ENCODE measurements at regions not wholly inside any gene's neighbourhood (a gene's known extent, or its start where the extent isn't known, plus 50 kb on each side); places are given as distances from the start of the nearest gene placed in this dataset.

DNA sequence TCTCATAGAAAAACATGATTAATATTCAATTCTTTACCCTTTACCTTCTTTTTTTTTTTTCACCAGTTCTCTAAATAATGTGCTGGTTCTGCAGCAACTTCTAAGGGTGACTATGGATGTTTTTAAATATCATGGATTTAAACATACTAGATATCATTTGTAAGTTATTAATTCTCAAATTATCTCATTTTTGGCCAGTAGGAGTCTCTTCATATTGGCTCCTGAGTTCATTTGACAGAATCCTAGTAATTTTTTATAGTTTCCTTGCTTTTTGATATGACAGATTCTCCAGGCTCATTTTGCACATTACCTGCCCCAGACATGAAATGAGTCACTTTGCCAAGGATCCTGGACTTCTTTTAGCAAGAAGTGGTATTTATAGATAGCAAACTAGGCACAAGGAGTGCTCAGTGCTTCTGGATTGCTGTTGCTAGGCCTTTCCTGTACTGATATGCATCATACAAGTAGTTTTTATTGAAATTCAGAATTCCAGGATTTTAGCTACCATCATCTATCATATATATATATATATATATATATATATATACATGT lies 201.3 kb upstream of the IL12B start:
- DNase-seq (ENCODE audit: low spot score), result no peak

DNA sequence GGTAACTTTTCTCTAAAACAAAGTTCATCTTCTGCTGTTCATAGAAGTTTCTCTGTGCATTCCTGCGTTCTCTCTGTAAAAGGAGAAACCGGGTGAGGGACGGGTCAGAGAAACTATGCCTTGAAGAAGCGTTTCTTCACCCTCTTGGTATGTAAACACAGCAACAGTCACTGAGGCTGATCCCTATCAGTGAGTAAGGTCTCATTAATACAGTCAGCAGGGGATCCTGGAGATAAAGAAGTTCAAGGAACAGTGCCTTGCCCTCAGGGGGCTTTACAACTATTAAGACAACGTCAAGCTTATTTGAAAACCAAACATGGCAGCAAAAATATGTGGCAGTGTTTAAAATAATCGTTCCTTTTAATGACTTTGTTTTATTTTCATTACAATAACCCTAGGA lies 202.9 kb upstream of the IL12B start:
- no peak for DNase-seq (ENCODE audit: low spot score)

DNA sequence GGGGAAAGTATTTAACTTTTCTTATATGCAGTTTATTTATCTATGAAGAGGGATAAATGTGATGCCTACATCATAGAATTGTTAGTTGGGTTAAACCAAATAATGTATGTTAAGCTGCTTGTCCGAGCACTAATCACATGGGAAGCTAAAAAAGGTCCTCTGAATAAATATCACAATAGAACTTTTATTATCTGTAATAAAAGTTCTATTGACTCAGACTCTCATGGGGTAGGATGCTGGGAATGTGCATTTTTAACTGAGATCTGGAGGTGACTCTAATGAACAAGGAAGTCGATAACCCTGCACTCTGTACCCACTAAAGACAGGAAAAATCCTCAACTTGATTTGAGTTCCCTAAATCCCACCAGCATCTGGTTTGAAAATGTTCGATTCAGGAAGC lies 205.9 kb upstream of the IL12B start:
- DNase-seq (ENCODE audit: low spot score), result no peak

DNA sequence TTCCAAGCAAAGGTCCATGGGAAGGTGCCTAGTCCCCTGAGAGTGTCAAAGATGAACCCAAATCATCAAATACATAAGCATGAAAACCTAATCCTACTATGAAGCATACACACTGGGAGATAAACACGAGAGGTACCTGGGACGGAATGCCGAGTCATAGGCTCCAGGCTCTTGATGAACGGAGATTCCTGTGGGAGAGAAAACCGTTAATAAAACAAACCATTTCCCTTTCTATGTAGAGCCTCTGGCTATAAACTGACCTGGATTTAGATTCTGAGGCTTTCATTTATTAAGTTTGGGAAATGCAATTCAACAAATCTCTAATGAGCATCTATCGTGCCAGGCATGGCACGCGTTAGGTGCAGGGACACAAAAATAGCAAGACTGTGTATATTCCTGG lies 206.4 kb upstream of the IL12B start:
- DNase-seq (ENCODE audit: low spot score), result no peak

DNA sequence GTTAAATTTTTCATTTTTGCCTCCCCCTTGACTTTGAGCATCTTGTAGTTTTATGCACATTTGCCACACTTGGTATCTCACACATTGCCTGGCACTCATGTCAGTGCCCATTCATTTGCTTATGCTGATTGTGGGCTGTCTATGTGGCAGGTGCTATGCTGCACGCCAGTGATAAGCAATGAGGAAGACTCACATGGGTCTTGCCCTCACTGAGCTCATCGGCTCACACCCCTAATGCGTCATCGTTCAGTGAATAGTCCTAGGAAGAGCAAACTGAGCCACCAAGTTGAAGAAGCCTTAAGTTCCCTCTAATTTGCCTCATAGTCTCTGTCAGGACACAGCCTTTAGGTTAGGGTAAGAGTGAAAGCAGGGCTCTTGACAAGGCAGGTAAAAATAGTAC lies 209.4 kb upstream of the IL12B start:
- no peak for DNase-seq (ENCODE audit: low spot score)

DNA sequence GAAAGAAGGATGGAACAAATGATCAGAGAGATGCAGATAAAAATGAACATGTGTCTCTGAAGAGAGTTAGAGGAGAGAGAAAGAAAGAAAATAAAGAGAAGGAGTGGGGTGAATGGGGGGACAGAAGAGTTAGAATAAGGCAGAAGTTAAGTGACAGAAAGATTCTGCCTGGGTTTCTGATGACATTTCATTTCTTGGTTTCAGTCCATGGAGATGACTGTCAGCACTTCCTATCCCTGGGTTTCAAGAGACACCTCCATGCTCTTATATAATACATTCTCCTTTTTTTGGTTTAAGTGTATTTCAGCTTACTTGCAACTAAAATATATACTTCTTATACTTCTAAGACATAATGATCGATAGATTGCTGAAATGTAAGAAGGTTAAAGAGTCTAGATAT lies 213.0 kb upstream of the IL12B start:
- no peak for DNase-seq (ENCODE audit: low spot score)

DNA sequence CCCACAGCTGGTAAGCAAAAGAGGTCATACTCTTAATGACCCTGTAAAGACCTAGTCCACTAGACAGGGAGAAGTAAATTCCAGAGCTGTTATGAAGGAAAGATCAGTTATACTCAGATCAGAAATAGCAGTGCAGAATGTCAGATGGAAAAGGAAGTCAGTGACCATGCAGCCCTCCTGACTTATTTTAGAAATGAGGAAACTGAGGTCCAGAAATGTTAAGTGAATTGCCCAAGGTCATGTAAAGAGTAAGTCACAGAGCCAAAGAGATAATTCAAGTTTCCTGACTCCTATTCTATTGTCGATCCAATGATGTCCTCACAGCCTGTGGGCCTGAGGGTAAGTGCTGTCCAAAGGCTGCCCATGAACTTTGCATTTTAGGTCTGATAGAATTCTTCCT lies 214.9 kb upstream of the IL12B start:
- no peak for DNase-seq (ENCODE audit: low spot score)

DNA sequence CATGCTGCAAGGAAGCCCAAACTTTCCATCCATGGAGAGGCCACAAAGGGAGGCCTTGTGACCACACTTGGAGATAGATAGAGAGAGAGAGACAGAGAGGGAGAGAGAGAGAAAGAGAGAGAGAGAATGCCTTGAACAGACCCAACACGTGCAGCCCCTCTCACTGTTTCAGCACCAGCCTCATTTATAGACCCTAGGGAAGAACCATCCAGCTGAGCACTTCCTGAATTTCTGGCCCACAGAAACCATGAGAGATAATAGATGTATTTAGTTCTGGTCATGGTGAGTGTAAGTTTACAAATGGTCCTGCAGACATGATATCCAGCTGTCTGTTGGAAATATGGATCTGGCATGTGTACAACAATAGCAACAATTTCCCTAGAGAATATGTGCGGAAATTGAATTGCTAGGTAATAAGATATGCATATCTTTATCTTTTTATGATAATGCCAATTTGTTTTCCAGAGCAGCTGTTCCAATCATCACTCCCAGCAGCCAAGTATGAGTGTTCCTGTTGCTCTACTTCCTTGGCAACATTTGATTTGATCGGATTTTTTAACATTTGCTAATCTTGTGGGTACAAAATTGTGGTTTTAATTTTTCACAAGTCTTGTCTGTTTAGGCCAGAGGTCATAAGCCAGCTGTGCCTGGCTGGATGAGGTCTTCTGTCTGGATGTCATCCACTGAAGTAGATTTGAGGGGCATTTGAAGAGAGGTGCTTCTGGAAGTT lies 217.3 kb upstream of the IL12B start:
- no peak for DNase-seq (ENCODE audit: low spot score)

DNA sequence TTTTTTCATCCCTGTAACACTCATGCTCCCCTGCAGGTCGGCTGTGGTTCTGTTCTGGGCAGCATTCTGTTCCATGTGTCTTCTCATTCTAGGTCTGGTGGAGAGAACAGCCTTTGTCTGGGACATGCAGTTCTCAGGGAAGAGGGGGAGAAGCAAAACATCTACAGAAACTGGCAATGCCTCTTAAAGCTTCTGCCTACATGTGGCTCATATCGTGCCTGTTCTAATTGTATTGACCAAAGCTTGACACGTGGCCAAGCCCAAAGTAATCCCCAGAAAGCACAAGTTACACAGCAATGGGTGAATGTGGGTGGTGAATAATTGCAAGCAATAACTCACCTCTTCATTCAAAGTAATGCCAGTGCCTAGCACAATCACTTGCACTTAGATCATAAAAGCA lies 218.2 kb upstream of the IL12B start:
- DNase-seq (ENCODE audit: low spot score), result no peak

DNA sequence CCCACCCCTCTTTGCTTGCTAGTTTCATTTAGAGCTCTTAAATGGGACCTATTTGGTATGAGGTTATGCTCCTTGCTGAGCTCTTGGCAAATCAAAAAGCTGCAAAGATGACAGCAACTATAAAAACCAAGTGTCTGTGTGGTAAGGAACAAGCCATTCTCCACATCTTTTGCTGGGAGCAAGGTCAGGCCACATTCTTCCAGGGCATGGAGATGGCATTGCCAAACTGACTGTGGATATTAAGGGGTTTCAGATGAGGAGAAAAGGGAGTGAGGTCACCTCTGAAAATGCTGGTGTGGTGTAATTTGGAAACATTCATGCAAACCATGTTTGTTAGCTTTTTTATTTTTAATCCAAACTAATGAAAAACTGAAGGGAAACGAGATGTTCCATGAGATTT lies 218.8 kb upstream of the IL12B start:
- DNase-seq (ENCODE audit: low spot score), result no peak

DNA sequence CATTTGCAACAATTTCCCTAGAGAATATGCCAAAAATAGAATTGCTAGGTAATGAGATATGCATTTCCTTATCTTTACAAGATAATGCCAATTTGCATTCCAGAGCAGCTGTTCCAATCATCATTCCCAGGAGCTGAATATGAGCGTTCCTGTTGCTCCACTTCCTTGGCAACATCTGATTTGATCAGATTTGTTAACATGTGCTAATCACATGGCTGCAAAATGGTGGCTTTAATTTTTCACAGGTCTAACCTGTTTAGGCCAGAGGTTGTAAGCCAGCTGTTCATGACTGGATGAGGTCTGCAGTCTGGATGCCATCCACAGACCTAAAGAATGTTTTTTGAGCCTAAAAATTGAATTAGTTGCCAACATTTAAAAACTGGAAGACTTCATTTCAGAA lies 220.7 kb upstream of the IL12B start:
- no peak for DNase-seq (ENCODE audit: low spot score)

DNA sequence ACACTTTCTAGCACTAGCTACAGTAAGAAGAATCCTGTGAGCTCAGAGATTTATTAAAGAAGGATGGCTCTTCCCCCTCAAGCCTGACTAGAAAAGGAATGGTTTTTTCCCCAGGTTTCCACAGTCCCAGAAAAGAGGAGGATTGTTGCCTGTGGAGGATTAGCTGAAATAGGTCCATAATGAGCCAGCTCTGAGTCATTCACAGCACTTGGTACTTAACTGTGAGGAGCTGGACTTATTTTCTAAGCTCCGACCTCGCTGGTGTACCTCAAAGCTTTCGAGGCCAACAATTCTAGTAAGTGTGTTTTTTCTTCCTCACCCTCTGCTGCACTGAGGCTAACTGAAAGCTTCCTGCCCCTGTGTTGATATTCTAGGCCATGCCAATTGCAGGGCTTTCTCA lies 222.5 kb upstream of the IL12B start:
- no peak for DNase-seq (ENCODE audit: low spot score)

DNA sequence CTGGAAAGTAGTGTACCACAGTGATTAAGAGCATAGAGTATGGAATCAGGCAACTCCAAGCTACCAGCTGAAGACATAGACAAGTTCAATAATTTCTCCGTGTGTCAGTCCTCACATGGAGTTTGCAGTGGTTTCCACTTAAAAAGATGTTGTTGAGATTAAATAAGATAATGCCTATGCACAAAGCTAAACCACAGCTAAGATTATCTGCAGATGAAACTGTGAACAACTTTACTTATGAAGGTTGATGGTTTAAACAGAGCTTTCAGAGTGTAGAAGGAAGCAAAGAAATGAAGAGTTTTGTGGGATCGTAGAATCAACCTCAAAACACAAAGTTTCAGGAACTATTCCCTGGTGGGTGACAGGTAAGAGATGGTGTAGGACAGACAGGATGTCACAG lies 223.5 kb upstream of the IL12B start:
- DNase-seq (ENCODE audit: low spot score), result no peak

DNA sequence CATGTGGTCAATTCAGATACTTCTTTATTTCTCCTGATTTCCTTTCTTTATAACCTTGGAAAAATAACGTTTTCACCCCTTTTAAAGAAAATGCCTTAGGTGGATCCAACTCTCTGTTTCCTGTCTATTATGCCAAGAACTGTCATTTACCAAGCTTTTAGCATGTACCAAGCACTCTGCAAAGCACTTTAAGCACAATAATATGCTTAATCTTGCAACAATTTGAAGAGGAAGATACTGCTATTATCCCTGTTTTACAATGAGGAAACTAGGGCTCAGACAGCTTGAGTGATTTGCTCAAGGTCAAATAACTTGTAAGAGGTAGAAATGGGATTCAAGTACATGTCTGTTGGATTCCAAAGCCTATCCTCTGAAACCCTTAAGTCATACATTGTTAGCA lies 224.8 kb upstream of the IL12B start:
- no peak for DNase-seq (ENCODE audit: low spot score)

DNA sequence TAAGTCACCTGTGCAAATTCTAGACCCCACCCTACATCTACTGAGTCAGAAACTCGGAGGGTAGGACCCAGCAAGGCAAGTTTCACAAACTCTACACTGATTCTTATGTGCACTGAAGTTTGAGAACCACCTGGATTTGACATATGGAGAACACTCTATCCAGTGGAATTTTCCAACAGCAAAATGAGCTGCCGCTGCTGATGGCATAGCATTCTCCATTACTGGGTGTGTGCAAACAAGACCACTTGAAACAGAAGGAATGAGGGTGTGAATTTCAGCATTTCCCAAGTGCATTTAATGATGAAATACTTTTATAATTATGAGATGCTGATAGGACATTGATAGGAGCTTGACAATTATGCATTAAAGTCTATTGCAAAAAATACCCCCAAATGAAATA lies 229.1 kb upstream of the IL12B start:
- DNase-seq (ENCODE audit: low spot score), result no peak

DNA sequence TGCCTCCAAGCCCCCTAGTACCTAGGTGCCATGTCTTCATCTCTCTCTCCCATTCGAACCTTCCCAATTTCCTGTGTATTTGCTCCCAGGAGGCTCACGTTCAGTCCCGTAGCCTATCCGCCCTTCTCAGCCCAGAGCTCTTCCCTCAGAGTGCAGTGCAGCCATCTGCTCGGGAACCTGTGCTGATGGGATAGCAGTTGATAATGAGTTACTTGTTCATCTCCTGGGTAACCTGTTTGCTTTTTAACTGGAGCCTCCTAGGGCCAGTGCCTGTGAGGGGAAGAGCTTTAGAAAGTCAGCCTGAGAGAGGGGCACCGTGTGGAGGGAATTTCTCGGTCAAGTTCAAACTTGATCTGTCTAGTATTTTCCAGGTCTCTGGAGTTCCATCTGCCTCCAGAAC lies 229.8 kb upstream of the IL12B start:
- no peak for DNase-seq (ENCODE audit: low spot score)

DNA sequence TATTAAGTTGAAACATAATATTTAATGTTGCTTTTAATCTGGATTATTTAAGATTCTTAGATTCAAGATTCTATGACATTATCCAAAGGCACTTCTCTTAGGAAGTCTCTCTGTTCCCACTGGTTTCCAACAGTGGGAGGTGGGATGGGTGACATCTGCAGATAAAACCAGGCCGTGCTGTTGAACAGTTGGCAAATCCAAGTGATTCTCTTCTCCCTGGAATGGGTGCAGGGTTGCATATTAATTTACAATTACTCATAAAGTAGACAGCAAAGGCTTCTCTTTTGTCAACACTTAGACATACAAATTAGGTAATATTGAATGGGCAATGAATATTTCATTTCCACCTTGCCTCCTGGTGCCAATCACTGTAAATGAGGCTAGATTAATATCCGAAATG lies 233.7 kb upstream of the IL12B start:
- no peak for DNase-seq (ENCODE audit: low spot score)

DNA sequence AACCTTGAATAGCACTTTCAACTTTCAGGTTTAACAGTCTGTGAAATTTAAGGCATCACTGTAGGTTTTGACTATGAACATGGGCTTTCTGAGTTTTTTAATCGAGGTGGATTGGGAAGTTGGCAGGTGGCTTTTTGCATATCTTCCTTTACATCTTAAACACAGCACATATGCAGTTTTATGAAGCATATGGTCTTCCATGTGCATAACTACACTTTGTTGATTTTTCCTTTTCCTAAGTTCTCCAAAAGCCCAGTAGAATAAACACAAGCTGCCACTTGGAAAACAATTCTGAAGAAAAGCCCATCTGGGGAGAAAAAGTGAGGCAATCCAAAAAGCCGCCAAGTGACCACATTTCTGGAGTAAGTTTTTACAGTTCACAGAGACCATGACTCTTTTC lies 236.5 kb upstream of the IL12B start:
- no peak for DNase-seq (ENCODE audit: low spot score)

DNA sequence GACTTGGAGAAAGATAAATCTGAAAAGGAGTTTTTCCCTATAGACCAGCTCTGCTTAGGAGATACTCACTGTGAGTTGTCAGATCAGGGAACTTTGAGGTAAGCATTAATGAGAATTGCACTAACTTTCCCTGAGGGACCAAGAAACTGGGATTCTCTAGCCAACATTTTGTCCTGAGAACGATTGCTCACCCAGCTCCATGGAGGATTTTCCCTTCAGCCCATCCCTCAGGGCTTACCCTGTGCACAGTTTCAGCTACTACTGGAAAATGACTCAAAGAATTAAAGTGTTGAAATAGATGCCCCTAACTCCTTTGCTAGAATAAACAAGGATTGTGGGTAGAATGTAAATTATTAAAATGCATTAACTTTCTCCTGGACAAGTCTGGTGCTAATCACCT lies 237.2 kb upstream of the IL12B start:
- DNase-seq (ENCODE audit: low spot score), result no peak

DNA sequence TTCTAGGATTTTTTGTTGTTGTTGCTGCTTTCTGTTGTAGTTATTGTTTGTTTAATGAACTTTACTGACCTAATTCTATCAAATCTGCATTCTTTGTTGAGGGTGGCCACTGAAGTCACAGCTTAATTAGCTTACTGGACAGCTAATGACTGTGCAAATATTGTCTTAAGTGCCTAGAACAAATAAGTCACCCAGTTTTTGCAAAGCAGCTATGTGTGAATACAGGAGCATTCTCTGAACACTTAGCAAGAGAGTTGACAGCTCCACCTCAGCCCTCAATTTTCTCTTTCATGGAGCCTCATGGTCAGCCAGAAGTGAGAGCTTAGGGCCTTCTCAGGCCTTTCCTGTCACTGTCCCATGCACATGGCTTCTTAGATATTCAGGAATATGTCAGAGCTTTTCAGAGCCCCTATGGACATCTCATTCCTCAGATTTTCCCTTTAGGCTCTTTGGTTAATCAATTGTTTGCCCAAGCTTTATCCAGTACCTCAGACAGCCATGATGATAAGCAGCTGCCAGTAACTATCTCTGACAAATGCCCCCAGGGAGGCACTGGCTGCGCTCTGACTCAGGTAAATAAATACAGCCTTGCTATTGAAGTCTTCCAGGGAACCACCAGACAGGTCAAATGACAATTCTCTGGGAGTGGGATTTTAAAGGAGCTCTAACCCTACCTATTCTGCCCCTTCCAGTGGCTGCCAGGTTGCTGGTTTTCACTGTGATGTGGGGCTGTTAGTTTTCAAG lies 241.4 kb upstream of the IL12B start:
- no peak for DNase-seq (ENCODE audit: low spot score)

DNA sequence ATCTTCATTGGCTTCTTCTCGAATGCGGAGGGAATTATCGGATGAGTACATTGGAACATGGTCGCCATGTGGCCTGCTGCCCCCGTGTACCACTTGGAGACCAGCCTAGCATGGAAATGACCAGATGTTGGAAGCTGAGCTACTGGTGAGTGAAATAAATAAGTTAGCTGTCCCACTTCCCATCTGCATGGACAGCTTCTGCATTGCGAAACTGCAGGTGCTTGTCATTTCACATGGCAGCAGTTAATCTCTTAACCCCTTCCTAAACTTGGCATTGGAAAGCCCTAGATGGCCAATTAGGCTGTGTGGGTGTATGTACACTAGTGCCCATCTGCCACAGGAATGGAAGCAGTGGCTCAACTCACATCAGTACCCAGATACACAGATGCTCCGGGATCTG lies 246.6 kb upstream of the IL12B start:
- no peak for DNase-seq (ENCODE audit: low spot score)

DNA sequence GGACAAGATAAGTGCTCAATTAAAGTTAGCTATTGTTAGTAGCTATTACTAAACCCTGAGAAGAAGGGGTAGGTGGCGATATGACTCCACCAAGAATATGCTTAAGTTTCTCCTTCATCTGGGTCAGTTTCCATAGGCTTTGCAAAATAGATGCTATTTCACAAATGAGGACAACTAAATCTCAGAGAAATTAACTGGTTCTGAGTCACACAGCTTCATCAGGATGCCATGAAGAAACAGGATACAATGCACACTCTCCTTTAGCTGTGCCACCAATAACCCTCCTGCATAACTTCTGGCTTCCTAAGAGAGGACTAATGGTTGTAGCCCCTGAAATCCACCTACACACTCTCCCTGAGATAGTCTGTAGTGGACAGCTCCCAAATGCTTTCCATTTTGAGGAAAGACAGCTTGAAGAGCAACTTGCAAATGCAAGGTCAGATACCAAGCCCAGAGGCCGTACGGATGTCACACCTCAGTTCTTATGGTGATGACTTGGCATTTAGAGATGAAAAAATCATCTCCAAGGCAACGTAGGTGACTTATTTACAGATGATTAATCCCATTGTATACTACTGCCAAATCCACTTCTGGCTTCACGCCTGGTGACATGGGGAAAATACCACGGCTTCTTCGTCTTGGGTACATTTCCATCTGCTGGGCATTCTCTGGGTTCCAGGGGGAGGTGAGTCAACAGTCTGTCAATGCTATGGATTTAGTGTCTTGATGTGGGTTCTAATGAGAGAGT lies 251.4 kb upstream of the IL12B start:
- no peak for DNase-seq (ENCODE audit: low spot score)
